Endothelial cell of umbilical vein (primary cell): ENCODE measurements at regions not wholly inside any gene's neighbourhood (a gene's known extent, or its start where the extent isn't known, plus 50 kb on each side); places are given as distances from the start of the nearest gene placed in this dataset.

Experiments
- EZH2 ChIP-seq: IDR thresholded peaks from 2 replicates; pipeline ENCODE4 v1.6.1; 2012; ENCODE audit warnings: borderline replicate concordance, low read depth, mild to moderate bottlenecking, moderate library complexity, low read length, inconsistent platforms; ENCODE audit not compliant: severe bottlenecking
- GATA2 ChIP-seq: IDR thresholded peaks from 2 replicates; pipeline ENCODE4 v1.7.0; 2011; ENCODE audit warnings: low read depth, mild to moderate bottlenecking, moderate library complexity, mixed read lengths, low read length; ENCODE audit not compliant: insufficient read length, insufficient read depth
- JUN ChIP-seq: IDR thresholded peaks from 2 replicates; pipeline ENCODE4 v1.6.1; 2011; ENCODE audit warnings: borderline replicate concordance, low read depth; ENCODE audit not compliant: insufficient read length, insufficient read depth
- MYC ChIP-seq: IDR thresholded peaks from one replicate; pipeline ENCODE4 v1.6.1; 2011; ENCODE audit warnings: mild to moderate bottlenecking, low read depth, low read length
- POLR2A ChIP-seq: IDR thresholded peaks from 2 replicates; pipeline ENCODE4 v1.6.1; 2012; ENCODE audit warnings: low read depth, mild to moderate bottlenecking, control low read depth, low read length
- POLR2AphosphoS5 ChIP-seq: IDR thresholded peaks from 2 replicates; pipeline ENCODE4 v1.6.1; 2012; ENCODE audit warnings: low read depth, mild to moderate bottlenecking, control low read depth, low read length, moderate library complexity; ENCODE audit not compliant: insufficient read depth
- TF ChIP-seq, protein P1 (sequence below), 2 donors: IDR thresholded peaks; 1 replicate in 1 of 2; 2 replicates in 1 of 2; pipeline ENCODE4 v1.5.1; 2011; ENCODE audit warnings: low read length in 2 of 2, mild to moderate bottlenecking in 2 of 2, moderate library complexity in 2 of 2, control low read depth in 1 of 2, inconsistent platforms in 1 of 2, low read depth in 1 of 2; ENCODE audit not compliant: insufficient read depth in 1 of 2; ENCODE audit errors: extremely low read depth in 1 of 2
- TF ChIP-seq, protein P2 (sequence below): IDR thresholded peaks from 2 replicates; pipeline ENCODE4 v1.6.1; 2011; ENCODE audit not compliant: insufficient read depth, insufficient read length

DNA sequence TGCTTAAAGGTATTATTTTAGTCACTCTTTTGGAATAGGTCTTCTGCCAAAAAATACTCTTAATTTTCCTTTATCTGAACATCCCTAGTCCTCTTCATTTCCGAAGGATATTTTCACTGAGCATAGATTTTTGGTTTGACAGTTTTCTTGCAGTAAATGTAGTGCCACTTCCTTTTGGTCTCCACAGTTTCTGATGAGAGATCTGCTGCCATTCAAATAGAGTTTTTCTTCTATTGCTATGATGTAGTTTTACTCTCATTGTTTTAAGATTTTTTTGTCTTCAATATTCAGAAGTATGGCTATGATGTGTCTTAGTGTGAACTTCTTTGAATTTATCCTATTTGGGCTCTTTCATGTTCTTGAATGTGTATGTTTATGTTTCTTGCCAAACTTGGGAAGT, 281.1 kb upstream of the SORL1-AS1 start:
- TF ChIP-seq POLR2A (no peak), MYC (no peak), EZH2 (no peak), POLR2AphosphoS5 (no peak), JUN (no peak), GATA2 (no peak)
- TF ChIP-seq, protein P1, sequence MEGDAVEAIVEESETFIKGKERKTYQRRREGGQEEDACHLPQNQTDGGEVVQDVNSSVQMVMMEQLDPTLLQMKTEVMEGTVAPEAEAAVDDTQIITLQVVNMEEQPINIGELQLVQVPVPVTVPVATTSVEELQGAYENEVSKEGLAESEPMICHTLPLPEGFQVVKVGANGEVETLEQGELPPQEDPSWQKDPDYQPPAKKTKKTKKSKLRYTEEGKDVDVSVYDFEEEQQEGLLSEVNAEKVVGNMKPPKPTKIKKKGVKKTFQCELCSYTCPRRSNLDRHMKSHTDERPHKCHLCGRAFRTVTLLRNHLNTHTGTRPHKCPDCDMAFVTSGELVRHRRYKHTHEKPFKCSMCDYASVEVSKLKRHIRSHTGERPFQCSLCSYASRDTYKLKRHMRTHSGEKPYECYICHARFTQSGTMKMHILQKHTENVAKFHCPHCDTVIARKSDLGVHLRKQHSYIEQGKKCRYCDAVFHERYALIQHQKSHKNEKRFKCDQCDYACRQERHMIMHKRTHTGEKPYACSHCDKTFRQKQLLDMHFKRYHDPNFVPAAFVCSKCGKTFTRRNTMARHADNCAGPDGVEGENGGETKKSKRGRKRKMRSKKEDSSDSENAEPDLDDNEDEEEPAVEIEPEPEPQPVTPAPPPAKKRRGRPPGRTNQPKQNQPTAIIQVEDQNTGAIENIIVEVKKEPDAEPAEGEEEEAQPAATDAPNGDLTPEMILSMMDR (IDR thresholded peaks at IDR 0.05; ENCODE audit: extremely low read depth in 1 of 2, insufficient read depth in 1 of 2, low read depth in 1 of 2, low read length in 2 of 2): no peak
- TF ChIP-seq, protein P2, sequence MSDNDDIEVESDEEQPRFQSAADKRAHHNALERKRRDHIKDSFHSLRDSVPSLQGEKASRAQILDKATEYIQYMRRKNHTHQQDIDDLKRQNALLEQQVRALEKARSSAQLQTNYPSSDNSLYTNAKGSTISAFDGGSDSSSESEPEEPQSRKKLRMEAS: no peak
